ENCODE measurements at regions not wholly inside any gene's neighbourhood (a gene's known extent, or its start where the extent isn't known, plus 50 kb on each side); places are given as distances from the start of the nearest gene placed in this dataset.

DNA sequence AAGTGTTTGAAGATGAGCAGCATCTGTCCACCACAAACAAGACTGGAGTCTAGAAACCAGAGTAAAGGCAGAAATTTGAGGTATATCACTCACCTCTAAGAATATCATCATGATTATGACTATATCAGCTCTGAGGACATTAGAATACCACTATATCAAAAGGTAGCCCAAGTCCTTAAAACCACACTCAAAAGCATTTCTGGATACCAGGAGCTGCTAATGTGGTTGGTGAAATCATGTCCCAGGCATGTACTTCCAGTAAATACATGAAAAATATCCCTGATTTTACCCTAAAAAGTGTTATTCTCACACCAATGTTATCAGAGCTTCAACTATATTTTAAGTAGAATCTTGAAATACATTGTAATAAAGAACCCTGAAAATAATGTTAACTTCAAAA lies 136.3 kb upstream of the SMAD1 start:
- DNase-seq: no peak

DNA sequence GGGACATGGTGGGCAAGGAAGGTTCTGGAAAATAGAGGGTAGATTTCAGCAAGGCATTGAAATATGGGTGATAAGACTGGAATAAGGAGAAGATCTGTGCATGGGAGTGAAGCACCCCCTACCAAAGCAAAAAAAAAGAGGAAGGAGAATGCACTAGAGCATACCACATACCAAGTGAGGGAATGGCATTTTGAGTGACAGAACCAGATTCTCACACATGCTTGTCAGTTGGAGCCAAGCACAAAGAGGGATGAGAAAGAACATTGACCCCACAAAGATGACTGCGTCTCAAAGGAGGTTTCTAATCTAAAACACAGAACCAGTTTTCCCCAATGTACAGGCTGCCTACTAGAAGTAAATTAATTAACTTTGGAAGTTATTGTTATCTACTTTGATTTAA lies 140.3 kb upstream of the SMAD1 start:
- DNase-seq: no peak

DNA sequence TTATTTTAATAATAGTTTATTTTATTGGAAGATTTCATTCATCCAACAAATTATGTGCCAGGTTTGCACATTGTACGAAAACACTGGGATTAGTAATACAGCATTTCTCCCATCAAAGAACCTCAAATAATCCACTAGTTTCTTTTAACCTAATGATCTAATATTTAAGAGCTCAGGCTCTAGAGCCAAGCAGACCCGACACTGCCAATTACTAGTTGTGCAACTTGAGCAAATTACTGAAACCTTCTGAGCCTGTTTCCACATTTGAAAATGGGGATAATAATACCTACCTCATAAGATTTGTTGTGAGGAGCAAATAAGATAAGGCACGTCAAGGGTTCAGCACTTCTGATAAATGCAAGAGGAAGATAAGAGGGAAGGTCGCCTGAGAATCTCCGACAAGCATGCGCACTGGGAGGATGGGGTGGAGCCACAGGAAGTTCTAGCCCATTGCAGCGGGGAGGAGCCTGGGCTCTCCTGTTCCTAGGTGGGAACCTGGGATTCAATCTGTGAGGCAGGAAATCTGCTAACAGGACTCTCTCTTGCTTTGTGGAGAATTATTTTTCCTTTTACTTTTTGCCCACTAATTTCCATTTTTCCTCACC lies 141.5 kb upstream of the SMAD1 start:
- no peak for DNase-seq

DNA sequence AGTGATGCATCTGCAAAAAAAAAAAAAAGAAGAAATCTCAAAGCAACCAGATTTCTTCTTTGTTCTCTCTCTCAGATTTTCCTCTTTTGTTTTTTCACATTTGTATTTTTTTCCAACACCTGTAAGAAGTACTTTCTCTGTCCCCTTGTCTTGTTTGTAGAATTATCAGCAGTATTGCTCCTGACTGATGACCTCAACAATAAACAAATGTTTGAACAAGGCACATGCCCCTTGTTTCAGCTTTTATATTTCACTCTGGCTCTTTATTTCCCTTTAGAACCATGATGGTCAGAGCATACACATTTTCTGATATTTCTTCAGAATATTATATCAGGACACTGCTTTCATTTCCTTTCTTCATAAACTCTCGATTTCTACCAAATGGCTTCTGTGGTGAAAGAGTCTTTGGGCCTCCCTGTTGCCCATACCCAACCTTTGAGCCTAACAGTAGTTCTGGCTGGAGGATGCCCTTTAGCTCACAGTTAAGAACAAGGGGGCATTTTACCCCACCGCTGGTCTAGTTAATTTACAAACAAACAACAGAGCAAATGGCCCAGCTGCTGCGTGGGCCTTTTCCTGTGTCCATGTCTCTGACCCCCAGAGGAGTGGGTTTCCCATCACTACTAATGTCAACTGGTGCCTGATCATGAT lies 142.5 kb upstream of the SMAD1 start:
- DNase-seq: no peak

DNA sequence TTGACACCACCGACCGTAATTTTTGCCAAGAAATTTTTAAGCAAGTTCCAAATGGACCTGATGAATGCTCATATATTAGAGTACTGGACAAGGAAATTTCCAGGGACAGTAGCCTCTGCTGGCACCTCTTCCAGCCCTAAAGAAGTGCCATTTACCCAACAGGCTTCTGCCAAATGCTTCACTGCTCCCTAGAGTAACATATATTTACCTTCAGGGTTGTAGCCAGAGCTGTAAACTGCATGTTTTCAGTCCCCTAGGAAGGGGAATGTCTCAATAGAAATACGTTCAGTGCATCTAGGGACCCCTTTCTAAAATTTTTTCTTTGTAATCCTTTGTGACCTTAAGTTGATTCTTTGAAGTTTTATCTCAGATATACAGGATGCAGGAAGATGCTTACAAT lies 143.1 kb upstream of the SMAD1 start:
- no peak for DNase-seq

DNA sequence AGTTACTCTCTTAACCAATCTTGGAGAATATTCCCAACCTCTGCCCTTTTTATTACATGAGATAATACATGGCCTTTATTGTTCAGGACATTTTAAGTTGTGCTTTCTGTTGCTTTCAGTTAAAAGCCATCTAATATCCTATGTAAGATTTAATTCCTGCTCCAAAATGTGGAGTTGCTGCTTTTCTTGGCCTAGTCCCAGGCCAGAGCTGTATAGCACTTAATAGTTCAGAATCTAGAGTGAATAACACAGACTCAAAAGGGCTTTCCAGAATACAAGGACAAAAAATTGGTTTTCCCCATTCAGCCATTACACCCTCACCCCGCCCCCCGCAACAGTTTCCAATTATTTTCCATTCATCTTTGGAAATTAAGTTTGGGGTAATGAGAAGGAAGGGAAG lies 144.3 kb upstream of the SMAD1 start:
- DNase-seq: no peak

DNA sequence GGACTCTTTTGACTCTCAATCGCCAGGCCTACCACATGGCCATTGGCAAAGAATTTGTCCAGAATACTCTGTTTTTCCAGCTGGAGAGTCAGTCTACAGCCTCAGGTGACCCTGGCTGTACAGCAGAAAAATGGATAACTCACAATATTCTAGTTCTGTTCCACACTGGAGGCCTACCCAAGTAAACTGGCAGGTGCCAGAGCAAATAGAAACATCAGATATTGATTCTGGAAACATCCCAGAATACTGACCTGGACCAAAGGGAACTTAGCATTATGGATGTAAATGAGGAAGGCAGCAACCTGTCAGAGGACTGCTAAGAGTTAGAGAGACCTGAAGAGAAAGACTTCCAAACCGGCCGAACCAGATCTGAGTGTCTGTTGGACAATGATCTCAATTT lies 147.9 kb upstream of the SMAD1 start:
- no peak for DNase-seq

DNA sequence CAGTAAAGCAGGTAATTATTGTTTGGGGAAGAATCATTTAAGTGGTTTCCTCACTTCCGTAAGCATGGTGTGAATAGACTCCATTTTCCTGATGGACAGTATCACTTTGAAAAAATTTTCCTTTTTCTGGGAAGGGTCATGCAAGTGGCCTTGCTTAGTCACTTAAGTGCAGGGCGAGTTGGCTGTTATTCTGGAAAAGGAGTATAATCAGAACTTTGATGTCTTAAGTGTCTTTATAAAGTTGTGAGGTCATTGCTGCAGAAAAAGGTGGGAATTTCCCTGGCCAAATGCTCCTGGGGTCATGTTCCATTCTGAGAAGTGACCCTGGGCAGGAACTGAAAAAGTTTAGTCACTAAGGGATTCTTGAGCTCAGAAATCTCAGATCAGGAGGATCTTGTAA lies 146.1 kb upstream of the OTUD4 start:
- DNase-seq: no peak

DNA sequence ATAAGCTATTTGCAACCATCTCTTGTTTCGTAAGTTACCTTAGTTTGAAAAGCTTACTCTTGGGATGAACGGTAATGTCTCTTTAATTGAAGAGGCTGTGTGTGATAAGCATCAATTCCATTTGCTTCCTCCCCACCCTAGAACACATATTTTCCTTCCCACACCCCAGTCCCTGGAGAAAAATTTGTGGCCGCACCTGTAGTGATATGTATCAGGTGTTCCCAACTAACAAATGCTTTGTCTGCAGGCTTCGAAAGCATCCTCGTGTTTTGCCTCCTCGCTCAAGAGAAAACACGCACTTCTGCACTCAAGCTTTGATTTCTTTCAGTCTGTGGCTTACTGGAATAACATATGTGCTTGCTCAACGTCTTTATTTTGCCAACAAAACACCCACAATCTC lies 143.8 kb upstream of the OTUD4 start:
- DNase-seq: no peak

DNA sequence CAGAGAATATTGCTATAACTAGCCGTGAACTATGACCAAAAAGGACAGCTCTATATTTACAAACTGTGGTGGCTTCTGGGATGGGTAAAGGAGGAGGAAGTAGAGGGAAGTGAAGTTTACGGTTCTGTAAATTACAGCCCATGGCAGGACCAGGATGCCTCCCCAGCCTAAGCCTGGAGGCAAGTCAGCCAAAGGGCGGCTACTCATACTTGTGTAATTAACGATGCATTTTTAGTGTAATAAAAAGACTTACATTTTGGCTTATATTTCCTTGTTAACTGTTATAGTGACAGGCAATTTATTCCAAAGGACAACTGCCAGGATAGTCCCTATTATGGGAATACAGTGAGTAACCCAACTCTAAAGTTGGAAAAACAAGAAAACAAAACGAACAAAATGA lies 139.9 kb upstream of the OTUD4 start:
- no peak for DNase-seq

DNA sequence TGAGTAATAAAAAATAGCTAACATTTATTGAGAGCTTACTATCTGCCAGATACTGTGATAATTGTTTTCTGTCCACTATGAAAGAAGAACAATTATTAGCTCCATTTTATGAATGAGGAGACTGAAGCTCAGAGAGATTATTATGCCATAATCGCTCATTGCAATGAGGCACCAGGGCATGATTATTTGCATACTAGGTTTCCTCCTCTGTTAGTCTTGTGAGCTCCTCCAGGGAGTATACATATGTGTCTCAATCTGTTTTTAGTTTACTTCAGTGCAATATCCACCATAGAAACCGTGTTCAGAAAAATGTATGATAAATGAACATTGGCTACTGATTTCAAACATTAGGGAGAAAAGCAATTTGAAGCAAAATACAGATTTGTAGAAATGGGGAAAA lies 139.4 kb upstream of the OTUD4 start:
- DNase-seq: no peak

DNA sequence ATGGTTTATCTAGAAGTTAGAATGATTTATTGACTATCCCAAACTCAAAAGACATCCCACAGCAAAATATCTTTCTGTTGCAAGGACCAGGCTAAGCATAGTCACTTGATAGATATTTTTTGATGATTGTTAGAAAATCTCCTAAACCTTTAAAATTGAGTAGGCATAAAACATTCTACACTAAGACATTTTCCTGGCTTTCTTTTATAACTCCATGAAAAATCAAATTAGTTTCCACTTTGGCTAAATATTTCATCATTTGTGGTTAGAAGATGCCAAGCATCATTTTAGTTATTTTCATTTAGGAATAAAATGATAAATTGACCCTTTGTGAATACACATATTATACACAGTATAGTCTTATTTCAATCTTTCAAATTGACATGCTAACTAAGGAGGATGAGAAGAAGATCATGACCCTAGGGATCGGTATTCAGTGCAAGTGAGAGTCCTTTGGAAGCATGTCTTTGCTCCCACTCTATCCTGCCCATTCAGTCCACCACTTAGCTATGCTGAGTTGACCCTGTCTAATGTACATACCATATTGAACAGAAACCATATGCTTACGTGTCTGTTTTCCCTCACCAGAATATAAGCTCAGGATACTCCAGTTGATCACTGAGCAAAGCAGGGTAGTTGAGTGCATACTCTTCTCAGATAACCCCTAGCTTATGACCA lies 136.6 kb upstream of the OTUD4 start:
- DNase-seq: no peak

DNA sequence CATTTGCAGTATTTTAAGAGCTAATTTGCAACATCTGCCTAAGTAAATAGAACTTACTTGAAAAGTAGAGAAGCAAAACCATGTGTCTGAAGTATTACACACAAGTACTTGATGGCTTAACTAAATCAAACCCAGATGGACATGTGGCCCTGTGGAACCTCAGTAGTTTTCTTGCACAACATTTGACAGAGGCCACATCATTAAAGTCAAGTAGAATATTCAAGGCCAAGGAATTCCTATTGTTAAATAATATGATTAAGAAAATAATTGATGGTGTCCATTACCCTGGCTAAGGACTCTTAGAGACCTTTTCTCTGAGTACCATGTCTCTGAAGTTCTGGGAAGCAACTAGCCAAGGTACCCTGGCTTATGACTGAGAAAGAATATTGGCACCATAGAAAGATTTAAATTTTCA lies 135.4 kb upstream of the OTUD4 start:
- no peak for DNase-seq

DNA sequence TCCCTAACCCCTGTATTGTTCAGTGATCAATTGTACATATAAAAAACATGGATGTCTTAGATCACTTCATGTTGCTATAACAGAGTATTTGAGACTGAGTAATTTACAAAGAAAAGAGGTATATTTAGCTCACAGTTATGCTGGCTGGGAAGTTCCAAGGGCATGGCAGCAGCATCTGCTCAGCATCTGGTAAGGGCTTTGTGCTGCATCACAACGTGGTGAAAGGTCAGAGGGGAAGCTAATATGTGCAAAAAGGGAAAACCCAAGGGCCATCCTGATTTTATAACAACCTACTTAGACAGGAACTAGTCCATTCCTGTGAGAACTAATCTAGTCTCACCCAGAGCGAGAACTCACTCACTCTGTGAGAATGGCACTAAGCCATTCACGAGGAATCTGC lies 128.2 kb upstream of the OTUD4 start:
- DNase-seq: no peak

DNA sequence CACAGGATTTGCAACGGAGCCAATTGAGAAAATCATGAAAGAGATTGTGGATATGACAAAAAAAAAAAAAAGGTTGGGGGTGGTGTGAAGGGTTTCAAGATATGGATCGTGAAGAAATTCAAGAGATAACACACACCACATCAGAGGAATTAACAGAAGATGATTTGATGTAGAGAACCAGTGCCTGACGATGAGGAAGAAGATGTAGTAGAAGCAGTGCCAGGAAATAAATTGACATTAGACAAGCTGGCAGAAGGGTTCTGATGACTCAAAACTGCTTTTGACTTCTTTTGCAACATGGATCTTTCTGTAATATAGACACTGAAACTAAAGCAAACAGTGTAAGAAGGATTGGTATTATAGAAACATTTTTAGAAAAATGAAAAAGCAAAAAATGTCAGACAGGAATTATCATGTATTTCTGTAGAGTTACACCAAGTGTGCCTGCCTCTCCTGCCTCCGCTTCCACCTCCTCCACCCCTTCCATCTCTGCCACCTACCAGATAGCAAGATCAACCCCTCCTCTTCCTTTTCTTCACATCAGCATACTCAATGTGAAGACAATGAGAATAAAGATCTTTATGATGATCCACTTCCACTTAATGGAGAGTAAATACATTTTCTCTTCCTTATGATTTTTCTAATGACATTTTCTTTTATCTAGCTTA lies 127.5 kb upstream of the OTUD4 start:
- no peak for DNase-seq

DNA sequence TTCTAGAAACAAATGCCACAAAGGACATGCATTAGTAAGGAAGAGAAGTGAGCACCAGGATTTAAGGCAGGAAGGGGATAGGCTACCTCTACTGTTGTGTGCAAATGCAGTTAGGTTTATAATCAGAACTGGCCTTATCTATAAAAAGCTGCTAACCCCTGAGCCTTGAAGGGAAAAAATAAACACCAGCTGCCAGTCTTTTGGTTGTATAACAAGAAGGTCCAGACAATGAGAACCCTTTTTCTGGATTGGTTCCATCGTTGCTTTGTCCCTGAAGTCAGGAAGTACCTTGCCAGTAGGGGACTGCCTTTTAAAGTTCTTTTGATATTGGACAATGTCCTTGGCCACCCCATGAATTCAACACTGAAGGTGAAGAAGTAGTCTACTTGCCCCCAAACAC lies 126.7 kb upstream of the OTUD4 start:
- DNase-seq: no peak

DNA sequence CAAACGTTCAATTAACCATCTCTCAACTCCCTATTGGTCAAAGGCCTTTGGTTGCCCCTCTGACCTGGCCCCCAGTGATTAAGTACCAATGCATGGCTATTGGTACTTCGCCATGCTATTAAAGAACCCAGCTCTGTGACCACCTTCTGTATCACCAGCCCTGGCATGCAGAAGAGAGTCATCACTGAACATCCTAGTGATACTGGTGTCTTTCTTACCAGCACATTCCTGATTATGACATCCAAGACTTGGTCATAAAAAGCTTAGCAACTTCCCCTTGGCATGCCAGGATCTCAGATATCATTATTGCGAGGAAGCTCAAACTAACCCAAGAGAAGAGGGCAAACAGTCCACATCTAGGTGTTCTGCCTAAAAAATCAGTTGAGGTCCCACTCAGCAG lies 122.3 kb upstream of the OTUD4 start:
- DNase-seq: no peak

DNA sequence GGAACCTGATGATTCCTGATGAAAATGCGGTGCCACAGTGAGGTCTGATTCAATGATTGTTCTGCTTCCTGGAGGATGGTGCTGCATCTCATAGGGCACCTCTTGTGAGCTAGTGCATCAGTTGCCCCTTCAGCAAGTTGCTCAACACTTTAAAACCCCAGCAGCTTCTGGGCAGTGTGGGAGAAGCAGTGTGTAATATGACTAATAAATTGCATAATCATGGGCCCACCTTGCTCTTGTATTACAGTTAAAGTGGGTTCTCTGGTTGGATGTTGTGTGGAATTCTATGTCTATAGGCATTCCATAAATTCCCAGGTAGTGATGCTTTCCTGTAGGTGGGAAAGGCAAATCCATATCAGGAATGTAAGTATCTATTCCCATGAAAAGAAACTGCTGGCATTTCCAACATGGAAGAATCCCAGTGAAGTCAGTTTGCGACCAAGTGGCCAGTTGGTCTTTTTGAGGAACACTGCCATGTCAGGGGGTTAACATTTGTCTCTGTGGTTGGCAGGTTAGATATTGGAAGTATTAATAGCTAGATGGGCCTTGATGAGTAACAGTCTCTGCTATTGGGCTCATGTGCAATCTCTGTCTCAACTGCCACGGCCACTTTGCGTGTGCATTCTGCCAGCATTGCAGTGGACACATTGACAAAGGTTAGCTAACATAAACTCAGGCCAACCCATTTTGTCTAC lies 121.1 kb upstream of the OTUD4 start:
- DNase-seq: no peak

DNA sequence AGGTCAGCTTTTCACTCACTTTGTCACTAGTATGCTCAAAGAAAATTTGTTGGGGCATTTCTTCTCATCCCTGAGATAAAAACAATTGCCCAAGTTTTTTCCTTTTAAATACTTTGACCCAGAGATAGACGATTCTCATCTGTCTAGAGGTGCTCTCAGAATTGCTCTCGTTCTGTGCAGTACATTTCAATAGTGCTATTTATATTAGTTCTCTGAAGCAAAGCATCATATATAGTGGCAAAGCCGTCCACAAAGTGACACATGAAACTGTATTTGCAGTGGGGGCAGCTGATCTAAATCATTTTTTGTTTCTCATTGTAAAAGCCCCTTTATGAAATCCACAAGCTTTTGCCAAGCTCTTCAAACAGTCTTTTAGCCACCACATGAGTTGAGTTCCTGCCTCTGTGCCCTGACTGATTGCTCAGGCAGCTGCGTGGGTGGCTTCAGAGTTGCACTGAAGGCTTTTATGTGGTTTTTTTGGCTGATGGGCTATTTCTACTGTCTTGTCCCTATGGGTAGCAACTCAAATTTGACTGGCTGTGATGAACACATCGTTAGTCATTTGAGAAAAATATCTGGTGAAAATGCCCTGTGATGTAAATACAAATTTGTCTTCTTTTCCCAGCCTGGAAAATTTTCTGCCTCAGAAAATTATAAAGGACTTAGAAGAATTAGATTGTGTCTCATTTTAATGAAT lies 119.1 kb upstream of the OTUD4 start:
- no peak for DNase-seq

DNA sequence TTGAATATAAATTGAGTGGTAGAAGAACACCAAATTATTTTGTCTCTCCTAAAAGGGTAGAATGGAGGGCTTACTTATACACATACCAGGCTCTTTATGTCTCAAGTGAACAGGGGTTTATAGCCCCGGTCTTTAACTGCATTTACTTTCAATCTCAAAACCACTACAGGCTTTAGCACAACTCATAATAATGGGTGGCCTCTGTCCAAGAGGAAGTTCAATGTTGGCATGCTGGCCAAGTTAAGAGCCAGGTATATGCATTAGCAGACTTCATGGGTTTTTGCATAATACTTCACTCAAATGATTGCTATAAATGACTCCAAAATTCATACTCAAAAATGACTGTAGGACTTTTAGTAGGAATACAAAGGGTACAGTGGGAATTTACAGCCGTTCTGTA lies 118.5 kb upstream of the OTUD4 start:
- no peak for DNase-seq

DNA sequence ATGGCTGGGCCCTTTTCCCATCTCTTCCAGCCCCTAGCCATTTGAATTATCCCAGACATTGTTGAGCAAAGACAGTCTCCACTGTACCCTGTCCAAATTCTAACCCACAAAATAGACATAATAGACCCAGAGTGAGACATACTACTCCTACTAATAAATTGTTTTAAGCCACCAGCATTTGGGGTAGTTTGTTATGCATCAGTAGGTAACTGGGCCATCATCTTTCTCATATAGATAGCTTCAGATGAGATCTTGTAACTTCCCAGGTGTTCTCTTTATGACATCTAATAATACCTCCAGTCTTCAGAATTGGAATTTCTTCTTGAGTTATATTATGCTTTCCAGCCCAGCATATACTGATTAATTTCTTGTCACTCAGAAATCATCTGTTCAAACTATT lies 117.2 kb upstream of the OTUD4 start:
- DNase-seq: no peak

DNA sequence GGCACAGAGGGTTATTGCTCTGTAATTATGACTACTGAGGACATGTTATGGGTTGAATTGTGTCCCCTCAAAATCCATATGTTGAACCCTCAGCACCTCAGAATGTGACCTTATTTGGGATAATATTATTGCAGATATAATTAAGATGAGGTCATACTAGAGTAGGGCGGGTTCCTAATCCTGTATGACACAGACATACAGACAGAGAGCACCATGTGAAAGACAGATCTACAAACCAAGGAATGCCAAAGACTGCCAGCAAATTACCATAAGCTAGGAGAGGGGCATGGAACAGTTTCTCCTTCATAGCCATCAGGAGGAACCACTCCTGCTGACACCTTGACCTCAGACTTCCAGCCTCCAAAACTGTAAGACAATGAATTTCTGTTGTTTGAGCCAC lies 115.2 kb upstream of the OTUD4 start:
- no peak for DNase-seq

DNA sequence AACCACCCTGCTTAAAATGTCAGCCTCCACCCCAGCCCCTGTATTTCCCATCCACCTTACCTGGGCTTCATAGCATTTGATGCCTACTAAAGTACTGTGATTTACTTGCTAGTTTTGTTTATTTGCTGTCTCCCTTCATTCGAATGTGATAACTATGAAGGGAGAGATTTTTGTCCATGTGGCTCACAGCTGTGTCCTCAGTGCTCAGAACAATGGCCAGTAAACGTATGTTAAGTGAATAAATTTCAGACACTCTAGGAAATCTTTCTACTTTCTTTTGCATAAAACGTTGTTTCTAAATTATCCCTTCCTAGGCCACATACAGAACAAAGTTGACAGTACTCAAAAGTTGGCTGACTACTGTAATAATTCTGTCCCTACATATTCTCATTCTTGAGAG lies 114.7 kb upstream of the OTUD4 start:
- DNase-seq: no peak
